Activated T-cell treated with anti-CD3 and anti-CD28 coated beads, Interleukin-2, amount 50 U/mL, for 48 hours (primary cell): ENCODE measurements at regions not wholly inside any gene's neighbourhood (a gene's known extent, or its start where the extent isn't known, plus 50 kb on each side); places are given as distances from the start of the nearest gene placed in this dataset.
"Not testable (repeated sequence)": the region's sequence is repeated elsewhere in the genome, so short reads cannot be mapped to it uniquely, and the experiment has no call there.

ENCODE experiments used
- DNase-seq, 2 experiments: peaks; one replicate each; pipeline ENCODE4 v3.0.0-alpha.2; 2020

DNA sequence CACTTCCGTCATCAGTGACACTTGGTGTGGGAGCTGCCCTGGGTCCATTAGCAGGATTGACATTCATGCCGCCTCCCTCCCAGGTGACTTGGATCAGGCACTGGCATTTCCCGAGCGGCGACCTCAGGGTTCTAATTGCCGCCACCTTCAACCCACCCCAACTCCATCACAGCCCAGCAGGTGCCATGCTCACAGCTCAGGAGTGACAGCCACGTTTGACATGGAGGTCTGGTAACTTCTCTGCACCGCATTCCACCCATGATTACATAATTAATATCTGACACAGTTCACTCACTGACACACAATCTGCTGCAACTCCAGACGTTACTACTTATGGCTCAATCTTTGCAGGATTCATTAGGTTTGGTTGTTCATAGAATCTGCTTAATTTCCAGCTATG, 450.9 kb upstream of the MYT1L start:
- DNase-seq = no peak

DNA sequence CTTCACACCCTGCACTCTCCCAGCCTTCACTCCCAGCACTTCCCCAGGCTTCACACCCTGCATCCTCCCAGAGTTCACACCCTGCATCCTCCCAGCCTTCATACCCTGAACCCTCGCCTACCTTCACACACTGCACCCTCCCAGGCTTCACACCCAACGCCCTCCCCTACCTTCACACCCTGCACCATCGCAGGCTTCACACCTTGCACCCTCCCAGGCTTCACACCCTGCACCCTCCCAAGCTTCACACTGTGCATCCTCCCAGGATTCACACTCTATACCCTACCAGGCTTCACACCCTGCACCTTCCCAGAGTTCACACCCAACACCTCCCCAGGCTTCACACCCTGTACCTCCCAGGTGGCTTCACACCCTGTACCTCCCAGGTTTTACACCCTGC, 448.7 kb upstream of the MYT1L start:
- DNase-seq = no peak

GRCh38 chr2:2777876-2778275, 446.8 kb upstream of the MYT1L start:
- DNase-seq = no peak

- DNase-seq = no peak
Measured at GRCh38 chr2:2777213-2777612, 446.1 kb upstream of the MYT1L start.

- DNase-seq = no peak
Measured at GRCh38 chr2:2775018-2775417, 443.9 kb upstream of the MYT1L start.

DNA sequence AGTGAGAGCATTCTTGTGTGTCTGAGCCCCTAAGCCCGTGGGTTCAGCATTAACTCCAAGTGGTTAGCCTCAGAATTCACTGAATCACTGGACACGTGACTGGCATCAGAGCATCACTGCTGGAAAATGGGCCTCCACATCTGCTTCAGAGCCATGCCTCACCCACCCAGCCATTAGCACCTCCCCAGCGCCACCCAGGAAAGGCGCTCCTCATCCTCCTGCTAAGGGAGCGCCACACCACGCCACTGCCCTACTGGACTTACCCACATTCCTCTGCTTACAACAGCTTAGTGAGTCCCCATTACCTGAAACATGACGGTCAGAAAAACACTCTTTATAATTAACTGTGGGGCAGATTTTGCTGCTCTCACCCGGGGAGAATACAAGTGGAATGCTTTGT, 442.6 kb upstream of the MYT1L start:
- DNase-seq = no peak

- not testable (repeated sequence) for DNase-seq
Measured at GRCh38 chr2:2773080-2773479, 442.0 kb upstream of the MYT1L start.

GRCh38 chr2:2771721-2772411, 440.8 kb upstream of the MYT1L start:
- no peak for DNase-seq

DNA sequence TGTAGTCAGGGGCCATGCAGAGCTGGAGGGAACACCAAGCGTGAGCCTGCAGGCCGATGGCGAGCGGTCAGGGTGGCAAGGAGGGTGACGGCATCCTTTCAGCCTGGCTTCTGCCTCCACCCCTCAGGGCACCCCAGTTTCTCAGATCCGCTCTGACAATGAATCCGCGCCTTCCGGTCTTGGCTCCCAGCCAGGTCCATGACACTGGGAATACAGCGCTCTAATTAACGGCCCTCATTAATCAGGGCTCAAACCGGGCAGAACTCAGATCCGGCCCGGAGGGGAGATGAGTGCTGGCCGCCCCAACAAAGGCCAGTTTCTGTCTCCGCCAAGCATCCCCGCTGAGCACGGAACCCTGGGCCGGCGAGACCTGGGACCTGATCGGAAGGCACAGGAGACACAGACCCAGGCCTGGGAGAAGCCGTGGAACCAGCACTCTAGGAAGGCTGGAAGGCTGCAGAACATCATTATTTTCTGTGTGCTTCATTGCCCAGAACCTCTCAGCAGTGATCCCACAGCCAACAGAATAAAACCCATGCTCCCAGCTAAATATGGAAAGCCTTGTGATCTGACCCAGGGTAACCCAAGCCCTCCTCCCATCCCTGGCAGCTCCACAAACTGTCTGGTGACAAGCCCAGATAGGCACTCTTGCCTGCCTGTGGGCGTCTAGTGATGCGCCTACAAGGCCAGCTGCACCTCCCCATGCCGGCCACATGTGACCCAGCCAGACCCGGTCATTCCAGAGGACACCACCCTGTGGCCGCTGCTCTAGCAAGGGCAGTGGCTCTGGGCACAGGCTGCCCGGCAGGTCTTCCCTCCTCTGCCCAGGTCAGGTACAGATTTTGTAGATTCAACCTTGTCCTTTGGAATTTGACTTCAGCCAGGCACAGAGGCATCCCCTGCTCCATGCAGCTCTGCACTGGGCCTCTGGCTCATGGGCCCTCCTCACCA, 438.7 kb upstream of the MYT1L start:
- DNase-seq = no peak

DNA sequence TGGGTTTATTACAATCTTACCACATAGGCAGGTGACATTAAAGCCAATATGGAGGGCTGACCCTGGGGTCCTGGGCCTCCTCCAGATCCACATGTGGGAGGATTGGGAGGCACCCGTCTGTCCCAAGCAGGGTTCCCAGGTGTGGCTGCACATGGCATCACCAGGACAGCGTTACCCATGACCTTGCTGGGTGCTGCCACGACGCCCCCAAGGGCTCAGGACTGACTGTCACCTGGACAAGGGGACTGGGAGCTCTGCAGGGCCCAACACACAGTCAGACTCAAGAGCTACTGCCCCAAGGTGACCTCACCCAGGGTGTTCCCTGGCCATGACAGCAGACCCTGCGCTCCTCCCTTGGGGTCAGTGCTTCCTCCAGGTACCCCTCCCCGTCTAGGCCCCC, 437.4 kb upstream of the MYT1L start:
- no peak for DNase-seq

- DNase-seq = no peak
Measured at GRCh38 chr2:2767837-2768236, 436.8 kb upstream of the MYT1L start.

DNA sequence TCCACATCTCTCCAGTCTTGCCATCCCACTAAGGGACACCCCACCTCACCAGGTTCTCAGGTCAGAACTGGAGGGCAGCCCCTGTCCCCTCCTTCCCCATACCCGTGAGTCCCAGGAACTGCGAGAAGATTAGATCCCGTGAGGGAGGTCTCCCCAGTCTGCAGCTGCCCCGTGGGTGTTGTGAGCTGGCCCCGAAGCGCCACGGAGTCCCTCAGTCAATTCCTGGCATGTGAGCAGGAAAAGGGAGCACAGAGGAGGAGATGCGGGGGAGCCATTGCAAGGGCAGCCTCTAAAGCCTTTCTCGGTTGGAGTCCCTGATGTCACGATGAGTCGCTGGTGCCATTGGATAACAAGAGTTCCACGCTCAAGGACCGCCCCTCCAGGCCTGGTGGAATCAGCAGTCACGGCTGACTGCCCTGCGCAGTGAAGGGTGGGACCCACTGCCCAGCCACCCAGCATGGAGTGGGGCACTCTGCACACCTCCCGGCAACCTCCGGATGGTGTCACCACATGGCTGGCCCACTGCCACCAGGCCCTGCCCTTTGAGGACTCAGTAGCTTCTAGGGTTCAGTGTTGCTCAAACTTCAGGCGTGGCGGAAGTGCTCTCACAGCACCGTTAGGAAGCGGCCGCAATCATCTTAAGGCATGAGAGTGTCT, 434.9 kb upstream of the MYT1L start:
- DNase-seq = no peak

- no peak for DNase-seq
Measured at GRCh38 chr2:2765176-2765800, 434.2 kb upstream of the MYT1L start.

DNA sequence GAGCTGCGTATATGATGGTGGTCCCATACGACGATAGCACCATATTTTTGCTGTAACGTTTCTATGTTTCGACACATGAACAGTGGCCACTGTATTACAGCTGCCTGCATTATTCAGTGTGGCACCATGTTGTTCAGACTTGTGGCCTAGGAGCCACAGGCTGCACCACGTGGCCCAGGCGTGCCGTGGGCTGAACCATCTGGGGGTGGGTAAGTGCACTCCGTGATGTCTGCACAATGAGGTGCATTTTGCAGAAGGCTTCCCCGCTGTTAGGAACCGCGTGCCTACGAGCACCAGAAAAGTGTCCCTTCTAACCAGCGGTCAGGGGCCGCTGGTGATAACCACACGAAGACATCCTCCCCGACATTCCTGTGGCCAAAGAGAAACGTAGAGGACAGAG, 433.7 kb upstream of the MYT1L start:
- no peak for DNase-seq

DNA sequence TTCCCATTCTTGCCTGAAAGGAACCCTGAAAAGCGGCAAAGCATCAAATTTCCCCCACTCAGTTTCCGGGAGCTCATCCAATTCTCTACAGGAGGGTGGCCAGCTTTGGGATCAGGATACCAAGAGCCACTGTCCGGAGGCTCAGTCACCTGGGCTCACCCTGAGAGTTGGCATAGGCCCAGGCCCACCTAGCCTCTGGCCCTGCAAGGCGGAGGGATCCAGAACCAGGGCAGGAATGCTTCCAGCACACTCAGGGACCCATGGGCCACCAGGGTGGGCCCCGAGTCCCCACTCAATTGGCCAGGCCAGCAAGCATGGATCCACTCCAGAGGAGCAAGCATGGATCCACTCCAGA, 432.9 kb upstream of the MYT1L start:
- DNase-seq = no peak

DNA sequence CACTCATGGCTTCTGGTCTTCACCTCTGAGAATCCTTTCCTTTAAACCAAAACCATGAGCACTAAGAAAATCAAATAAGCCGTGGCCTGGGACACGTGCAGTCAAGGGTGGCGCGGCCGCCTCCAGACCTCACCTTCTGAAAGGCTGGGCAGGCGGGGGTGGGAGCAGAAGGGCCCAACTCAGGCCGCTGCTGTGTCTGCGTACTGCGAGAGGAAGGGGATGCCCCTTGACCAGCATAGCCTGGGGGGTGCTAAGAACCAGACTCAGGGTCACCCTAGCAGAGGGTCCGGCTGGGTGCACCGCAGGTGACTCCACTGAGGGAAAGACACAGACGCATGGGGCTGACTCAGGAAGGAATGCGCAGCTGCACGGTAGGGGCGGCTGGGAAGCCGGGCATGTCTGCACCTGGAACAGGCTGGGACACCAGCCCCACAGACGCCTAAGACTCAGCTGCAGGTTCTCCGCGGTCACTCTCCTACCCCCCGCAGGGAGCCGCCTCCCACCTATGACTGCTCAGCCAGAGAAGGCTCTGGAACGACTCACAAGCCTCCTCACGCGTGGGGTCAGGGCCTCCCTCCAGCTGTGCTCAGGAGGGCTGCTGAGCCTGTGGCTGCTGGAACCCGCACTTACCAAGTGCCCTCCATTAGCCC, 432.4 kb upstream of the MYT1L start:
- no peak for DNase-seq

DNA sequence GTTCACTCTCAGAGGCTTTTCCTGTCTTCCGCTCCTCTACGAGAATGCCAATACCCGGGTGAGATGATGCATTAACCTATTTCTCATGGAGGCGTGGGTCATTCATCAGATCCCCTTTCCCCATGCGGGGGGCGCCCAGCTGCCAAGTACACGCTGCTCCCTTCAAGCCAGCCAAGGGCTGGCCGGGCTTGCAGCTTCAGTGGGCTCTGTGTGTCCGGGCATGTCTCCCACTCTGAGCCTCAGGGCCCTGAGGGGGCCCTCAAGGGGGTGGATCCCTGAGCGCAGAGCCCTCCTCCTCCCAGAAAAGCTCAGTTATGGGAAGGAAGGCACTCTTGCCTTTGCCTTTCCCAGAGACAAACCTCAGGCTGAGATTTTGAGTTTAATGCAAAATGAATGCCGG, 431.8 kb upstream of the MYT1L start:
- no peak for DNase-seq

DNA sequence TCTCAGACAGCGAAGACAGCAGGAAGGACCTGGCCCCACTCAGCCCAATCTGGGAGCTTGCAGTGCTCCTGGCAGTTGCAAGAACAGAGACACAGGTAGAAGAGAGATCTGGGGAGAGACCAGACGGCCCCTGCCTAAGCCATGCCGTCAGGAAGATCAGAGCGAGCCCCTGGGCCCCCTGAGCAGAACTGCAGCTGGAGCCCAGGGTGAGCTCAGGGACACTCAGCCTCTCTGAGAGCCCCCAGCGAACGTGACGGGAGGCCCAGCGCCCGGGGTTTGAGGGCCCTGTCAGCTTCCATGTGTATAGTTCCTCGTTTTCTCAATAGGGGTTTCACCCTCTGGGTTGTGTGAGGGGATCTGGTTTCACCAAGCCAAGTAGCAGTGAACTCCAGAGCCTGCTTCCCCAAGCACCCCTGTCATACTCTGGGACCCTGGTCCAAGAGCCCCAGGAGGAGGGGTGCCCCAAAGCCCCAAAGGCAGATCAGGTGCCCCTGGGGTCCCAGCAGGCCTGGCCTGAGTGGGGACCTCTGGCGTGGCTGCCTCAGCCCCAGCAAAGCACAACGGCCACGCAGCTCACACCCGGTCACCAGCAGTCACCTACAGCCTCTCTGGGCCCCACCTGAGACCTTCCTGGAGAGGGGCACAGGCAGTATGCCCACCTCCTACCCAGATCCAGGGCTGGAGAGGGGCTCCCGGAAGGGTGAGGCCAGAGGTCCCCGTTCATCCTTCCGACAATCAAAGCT, 431.3 kb upstream of the MYT1L start:
- DNase-seq = no peak

GRCh38 chr2:2758793-2759367, 427.8 kb upstream of the MYT1L start:
- no peak for DNase-seq

GRCh38 chr2:2757764-2758163, 426.7 kb upstream of the MYT1L start:
- no peak for DNase-seq

DNA sequence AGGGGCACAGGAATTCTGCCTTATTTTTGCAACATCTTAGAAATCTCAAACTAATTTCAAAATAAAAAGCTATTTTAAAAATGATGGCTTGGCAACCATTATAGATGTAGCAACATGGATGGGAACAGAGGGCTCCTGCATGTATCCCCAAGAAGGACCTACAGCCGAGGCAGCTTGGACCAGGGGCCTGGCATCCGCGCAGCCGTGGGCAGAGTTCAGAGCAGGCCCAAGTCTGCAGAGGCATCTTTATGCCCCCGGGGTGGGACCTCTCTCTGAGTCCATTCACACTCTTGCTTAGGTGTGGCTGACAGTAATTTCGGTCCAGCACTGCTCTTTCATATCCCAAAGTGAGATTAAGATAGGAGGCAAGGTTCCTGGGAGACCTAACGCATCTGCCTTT, 425.8 kb upstream of the MYT1L start:
- DNase-seq = no peak

- no peak for DNase-seq
Measured at GRCh38 chr2:2755990-2756389, 424.9 kb upstream of the MYT1L start.
